GDM1 (cell line): ENCODE measurements at regions not wholly inside any gene's neighbourhood (a gene's known extent, or its start where the extent isn't known, plus 50 kb on each side); places are given as distances from the start of the nearest gene placed in this dataset.
A peak's percentile ranks its signal among the peaks of the same experiment; 100 is the strongest.

ENCODE experiments used
- DNase-seq: peaks from one replicate; lab custom pipeline; 2025; lab: John Stamatoyannopoulos, UW

- DNase-seq, result no peak
These were observed 118.9 kb upstream of the SSTR4 start for GRCh38 chr20:22916021-22916842.

DNA sequence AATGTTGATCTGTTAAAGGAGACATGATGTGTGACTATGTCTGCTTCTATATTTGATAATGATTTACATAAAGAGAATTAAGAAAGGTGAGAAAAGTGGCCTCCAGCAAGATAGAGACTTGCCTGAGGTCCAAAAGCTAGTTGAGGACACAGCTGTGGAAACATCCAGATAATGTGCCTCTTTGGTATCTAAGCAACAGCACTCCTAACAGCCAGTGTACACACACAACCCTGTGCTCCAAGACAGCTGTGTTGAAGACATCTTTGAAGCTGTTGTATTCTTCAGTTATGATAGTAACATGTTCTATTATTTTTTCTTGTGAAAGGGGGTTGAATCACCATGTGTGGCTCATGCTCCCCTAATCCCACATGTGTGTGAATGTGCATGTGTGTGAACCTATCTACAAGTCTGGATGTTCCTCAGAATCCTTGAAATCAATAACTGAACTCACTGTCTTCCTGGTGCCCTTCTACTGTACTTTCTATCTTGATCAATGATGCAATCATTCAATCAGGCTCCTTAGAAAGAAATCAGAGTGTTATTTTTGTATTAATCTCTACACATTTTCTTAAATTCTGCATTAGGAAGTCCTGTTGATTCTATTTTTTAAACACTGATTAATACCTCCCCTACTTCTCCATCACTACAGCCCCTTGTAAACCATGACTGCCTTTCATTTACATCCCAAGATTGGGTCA lies 116.7 kb upstream of the SSTR4 start:
- no peak for DNase-seq

- DNase-seq, result no peak
These were observed 114.2 kb upstream of the SSTR4 start for GRCh38 chr20:22920898-22921297.

- peak; percentile 53 for DNase-seq
These were observed 113.3 kb upstream of the SSTR4 start for GRCh38 chr20:22921595-22922421.

DNA sequence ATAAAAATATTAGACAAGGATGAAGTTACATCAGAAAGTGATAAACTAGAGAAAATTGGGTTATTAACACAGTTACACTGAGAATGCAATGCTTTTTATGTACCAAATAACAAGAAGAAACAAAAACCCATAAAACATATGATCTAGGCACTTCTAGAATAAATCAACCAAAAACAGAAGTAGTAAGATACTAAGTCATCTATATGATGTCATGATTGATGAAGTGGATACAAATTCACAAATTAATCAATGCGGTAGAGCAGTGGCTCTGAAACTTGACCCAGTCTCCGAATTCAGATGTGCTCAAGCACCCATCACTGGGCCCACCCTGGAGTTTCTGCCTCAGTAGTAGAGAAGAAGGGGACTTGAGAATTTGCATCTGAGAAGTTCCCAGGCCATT lies 112.1 kb upstream of the SSTR4 start:
- no peak for DNase-seq

DNA sequence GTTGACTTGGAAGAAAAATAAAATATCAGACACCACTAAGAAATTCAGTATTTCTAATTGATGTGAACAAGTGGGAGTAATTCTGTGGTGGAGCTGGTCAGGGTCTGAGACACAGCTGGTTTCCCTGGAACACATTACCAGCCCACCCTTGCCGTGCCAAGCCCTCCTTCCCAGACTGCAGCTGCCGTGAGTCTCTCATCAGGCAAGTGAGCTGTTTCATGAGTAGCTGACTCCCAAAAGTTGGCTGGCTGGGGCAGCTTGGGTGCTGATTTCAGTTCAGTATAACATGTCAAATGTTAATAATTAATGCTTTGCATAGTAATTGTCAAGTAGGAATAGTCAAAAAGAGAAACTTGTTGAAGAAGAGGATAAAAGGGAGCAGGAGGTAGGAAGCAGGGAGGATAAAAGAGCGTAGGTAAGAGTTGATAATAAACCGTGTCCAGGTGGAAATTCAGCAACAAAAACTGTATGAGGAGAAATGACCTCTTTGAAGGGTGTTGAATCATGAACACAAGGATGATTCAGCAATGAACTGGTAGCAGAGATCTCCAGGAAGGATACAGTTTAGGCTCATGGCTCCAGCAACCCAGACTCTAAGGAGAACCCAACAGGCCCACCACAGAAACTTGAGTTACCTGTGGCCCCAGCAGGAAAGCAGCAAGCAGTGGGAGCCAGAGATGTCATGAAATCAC lies 110.9 kb upstream of the SSTR4 start:
- no peak for DNase-seq

DNA sequence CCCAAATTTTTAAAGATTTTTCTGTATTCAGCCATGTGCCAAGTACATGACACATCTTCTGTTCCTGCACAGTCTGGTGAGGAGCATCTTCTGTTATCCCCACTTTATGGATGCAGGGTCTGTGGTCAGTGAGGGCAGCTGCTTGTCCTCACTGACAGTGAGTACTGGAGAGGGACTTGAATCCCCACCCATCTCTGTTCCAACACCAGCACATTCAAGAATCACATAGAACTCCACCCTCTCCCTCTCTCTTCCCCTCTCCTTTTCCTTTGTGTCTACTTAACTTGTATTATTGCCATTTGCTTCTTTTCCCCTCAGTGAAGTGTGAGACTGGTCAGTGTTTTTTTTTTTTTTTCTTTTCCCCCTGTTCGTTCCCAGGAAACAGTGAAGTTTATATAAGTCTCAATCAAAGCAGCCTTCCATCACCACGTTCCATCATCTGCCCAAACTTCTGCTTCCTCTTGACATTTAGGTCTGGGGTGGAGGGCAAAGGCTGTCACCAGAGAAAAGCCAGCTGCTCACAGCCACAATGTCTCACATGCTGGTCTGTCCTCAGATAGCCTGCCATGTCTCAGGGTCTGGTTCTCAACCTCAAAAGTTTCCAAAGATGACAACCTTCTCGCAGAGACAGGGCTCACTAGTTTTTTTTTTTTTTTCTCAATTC lies 110.0 kb upstream of the SSTR4 start:
- no peak for DNase-seq

- DNase-seq, result no peak
These were observed 109.5 kb upstream of the SSTR4 start for GRCh38 chr20:22925613-22925983.

DNA sequence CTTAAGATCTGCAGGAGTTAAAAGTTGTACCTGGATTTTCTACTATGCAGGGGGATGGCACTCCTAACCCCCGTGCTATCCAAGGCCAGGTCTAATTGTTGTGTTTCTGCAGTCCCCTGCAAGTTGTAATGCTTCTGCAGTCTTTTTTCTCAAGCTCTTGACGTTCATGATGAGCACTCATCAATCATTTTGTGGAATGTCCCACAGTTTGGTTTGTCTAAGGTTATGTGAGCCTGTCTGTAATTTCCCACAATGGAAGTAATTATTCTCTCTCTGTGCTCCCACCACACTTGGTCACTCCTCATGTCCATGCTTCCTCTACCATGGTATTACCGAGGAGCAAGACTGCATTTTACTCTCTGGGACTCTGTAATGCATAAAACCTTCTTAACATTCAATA lies 107.6 kb upstream of the SSTR4 start:
- DNase-seq, result no peak

DNA sequence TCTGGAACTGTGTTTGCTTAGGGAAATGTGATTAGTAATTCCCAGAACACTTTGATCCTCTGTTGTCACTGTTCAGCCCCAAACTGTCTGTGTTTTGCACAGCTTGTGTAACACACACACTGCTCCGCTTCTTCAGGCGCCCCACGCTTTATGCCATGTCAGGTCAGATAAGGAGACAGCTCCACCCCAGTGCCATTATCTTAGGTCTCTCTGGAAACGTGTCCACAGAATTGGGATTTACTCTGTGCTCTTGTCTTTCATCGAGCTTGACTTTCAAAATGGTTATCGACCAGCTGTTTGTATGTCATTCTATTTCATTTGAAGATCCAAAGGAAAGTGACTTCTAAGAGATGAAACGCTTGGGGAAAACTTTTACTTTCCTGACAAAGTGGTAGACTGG lies 106.4 kb upstream of the SSTR4 start:
- DNase-seq, result no peak

DNA sequence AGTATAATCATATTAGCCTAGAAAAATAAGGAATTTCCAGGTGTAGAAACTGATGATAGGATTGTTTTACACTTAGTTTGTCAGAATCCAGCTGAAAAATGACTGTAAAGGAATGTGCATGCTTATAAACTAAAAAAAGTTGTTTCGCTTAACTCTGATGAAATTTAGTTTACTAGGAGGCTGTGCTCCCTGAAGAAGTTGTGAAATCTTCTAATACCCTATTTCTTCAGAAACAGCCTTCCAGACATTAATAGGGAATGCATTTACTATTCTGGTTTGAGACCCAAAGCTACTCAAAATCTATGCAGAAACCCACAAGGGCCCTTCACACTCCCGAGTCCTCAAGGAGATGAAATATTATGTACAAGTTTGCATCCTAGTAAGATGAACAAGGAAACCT lies 105.5 kb upstream of the SSTR4 start:
- DNase-seq, result no peak

DNA sequence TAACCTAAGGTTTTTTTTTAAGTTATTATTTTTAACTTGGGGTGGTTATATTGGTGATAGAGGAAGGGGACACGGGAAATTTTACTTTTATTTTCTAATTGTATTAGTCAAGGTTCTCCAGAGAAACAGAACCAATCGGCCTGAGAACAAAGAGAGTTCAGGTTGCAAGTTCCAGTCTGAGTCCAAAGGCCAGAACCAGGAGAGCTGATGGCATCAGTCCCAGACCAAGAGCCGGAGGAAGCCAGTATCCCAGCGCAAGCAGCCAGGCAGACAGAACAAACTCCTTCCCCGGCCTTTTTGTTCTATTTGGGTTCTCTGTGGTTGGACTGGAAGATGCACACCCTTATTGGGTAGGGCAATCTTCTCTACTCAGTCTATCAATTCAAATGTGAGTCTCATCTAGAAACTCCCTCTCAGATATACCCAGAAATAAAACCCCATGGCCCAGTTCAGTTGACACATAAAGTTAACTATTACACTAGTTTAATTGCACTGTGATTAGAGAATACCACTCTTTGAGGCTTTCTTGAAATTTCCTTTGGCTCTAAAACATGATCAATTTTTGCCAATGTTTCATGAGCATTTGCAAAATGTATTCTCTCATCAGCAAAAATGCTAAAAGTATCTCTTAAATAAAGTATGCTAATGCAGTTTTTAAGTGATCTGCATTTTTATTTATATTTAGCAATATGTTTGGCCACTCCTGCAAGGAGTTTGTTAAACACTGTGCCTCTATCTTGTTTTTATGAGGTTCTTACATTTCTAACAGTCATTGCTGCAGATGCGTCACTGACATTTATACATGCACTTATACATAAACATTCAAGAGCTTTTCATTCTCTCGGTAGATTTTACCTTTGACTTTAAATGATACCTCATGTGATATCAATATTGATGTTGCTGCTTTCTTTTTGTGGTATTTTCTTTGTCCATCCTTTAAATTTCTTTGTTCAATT lies 103.2 kb upstream of the SSTR4 start:
- DNase-seq, result no peak

DNA sequence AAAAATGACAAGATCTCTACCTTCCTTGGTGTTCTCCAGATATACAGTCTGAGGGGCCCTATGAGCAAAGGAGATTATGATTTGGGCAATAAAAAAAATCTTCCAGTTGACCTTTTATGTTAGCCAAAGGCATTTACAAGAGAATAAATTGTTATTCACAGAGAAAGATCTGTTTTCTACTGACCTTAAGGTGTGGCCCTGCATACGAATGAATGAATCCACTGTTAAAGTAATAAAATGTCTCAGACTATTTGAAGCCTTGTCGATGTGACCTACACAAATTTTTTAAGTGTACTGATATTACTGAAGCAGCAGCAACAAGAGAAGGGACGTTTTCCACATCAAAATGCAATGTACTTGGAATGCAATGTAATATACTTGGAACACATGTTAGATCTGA lies 95.9 kb upstream of the SSTR4 start:
- no peak for DNase-seq

DNA sequence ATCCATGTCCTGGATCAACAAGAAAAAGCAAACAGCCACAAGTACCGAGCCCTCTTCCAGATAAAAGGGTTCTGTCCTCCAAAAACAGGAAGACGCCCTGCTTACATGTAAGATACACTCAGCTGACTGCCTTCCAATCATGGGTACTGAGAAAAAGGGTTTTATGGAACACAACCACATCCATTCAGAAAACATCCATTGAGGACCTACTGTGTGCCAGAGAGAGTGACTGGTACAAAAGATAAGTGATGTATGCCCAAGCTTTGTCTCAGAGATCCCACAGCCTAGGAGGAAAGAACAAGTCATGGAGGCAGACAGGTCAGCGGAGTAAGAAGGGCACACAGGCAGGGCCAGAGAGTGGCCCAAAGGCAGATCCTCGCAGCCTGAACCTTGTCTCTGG lies 94.8 kb upstream of the SSTR4 start:
- DNase-seq, result no peak

- no peak for DNase-seq
These were observed 93.6 kb upstream of the SSTR4 start for GRCh38 chr20:22941550-22941949.

DNA sequence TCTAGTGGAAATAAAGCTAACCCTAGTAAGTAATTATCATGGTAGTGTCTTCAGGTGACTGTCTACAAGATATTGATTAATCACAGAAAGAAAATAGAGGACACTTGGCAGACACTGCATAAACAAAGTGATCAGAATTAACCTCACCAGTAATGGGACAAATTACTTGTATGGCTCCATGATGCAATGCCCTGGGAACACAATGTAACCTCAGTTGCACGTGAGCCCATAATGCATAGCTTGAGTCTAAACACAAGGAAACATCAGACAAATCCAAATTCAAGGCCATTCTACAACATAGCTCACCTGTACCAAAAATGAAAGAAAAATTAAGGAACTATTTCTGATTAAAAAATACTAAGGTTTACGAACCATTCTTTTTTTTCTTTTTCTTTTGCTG lies 92.4 kb upstream of the SSTR4 start:
- no peak for DNase-seq

DNA sequence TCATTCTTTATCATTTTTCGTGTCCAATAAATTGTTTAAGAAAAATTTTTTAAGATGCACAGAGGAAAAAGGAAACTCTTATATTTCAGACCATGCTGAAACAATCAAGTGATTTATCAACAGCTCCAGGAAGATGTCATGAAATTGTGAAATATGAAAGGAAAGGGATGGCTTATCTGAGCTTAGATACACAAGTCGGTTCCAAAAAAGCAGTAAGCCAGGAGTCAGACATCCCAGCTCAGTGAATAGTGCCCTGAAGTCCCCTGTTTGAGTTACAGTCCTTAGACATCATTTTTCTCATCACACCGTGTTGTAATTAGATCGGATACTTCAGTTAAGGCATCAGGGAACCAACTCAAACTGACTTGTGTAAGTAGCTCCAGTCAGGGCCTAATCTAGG lies 91.0 kb upstream of the SSTR4 start:
- DNase-seq, result no peak

GRCh38 chr20:22944936-22945335 lies 90.2 kb upstream of the SSTR4 start:
- no peak for DNase-seq

DNA sequence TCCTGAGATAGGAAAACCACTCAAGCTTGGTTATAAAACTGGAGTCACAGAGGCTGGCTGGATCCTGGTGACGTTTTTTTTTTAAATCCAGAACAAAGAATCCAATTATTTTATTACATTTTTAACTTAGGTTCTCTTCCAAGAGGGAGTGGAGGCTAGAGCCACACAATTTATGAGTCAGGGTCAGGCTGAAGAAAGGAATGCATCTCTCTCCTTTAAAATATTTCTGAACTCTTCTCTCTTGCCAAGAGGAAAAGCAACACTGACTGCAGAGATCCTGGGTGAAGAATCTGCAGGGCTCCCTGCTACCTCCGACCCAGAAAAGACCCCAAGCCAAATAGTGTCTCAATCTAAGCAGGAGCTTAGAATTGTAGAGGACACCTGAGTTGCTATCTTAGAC lies 88.5 kb upstream of the SSTR4 start:
- DNase-seq, result no peak

- no peak for DNase-seq
These were observed 85.6 kb upstream of the SSTR4 start for GRCh38 chr20:22949331-22950109.
